GM20431 (cell line): ENCODE measurements at regions not wholly inside any gene's neighbourhood (a gene's known extent, or its start where the extent isn't known, plus 50 kb on each side); places are given as distances from the start of the nearest gene placed in this dataset.
"Not testable (repeated sequence)": the region's sequence is repeated elsewhere in the genome, so short reads cannot be mapped to it uniquely, and the experiment has no call there.

Source experiments
- in situ Hi-C: fragments of 300-500 bp; cut with MseI, MboI; formaldehyde crosslinking; loops from one replicate; pipeline ENCODE4 v1.15.0; 2020; ENCODE audit warnings: low sequenced_read_pairs; ENCODE audit not compliant: unreplicated experiment

- in situ Hi-C loops, result loop anchor here (25.0 kb wide), 2 partner anchors 773 to 998 kb away; no protein-coding TSS in a partner anchor
Observed at GRCh38 chr10:45239642-45240041, 75.8 kb downstream of the OR13A1 start.

- in situ Hi-C loops, result loop anchor here (25.0 kb wide), 2 partner anchors 770 to 995 kb away; no protein-coding TSS in a partner anchor
Observed at GRCh38 chr10:45241865-45242520, 73.4 kb downstream of the OR13A1 start.

GRCh38 chr10:45243261-45243660 is 72.1 kb downstream of the OR13A1 start:
- in situ Hi-C loops, result loop anchor here (25.0 kb wide), 2 partner anchors 769 to 994 kb away; no protein-coding TSS in a partner anchor

GRCh38 chr10:45246522-45246921 is 68.9 kb downstream of the OR13A1 start:
- in situ Hi-C loops, result loop anchor here (25.0 kb wide), 2 partner anchors 766 to 991 kb away; no protein-coding TSS in a partner anchor

- in situ Hi-C loops, result loop anchor here (25.0 kb wide), 2 partner anchors 762 to 987 kb away; no protein-coding TSS in a partner anchor
Observed at GRCh38 chr10:45249978-45250693, 65.3 kb downstream of the OR13A1 start.

GRCh38 chr10:45250694-45251075 is 64.7 kb downstream of the OR13A1 start:
- in situ Hi-C loops, result not testable (repeated sequence)
